OCI-LY7 (cell line): ENCODE measurements at regions not wholly inside any gene's neighbourhood (a gene's known extent, or its start where the extent isn't known, plus 50 kb on each side); places are given as distances from the start of the nearest gene placed in this dataset.

ENCODE experiments used
- BruUV-seq: library from RNA; stranded (reverse); fragments of 400-500 nt; replicated peaks from 2 replicates; lab custom pipeline; 2021; lab: Mats Ljungman, UMichigan
- CTCF ChIA-PET: fragments of 300-600 bp; sonication (Branson Sonifier 250); formaldehyde crosslinking; loops from one replicate; lab custom pipeline; 2022; ENCODE audit warnings: antibody characterized with exemption; ENCODE audit not compliant: unreplicated experiment; lab: Charles Lee
- POLR2A ChIA-PET: fragments of 300-600 bp; sonication (Branson Sonifier 250); formaldehyde crosslinking; loops from one replicate; lab custom pipeline; 2022; ENCODE audit warnings: antibody characterized with exemption; lab: Charles Lee
- DNase-seq: peaks from one replicate; pipeline ENCODE4 v3.0.0-alpha.2; 2015; ENCODE audit warnings: low spot score
- H2AFZ ChIP-seq: fragments of 200-600 bp; sonication (generic), shearing (Covaris generic); 2 replicates; pipeline ENCODE4 v1.6.1; 2014; ENCODE audit warnings: mild to moderate bottlenecking, antibody characterized with exemption, low read length, moderate library complexity
- H3K27ac ChIP-seq: fragments of 200-600 bp; sonication (generic); 2 replicates; pipeline ENCODE4 v1.5.1; 2014; ENCODE audit warnings: mixed run types, low read depth, mild to moderate bottlenecking, moderate library complexity, low read length, inconsistent platforms; ENCODE audit not compliant: poor library complexity, severe bottlenecking
- H3K36me3 ChIP-seq: fragments of 200-600 bp; sonication (generic); 2 replicates; pipeline ENCODE4 v1.6.1; 2014; ENCODE audit warnings: mild to moderate bottlenecking, antibody characterized with exemption, low read length, moderate library complexity, mixed read lengths; ENCODE audit not compliant: insufficient read depth
- H3K4me1 ChIP-seq: fragments of 200-600 bp; sonication (generic); 2 replicates; pipeline ENCODE4 v1.5.1; 2014; ENCODE audit warnings: mild to moderate bottlenecking, low read length; ENCODE audit not compliant: insufficient read depth, poor library complexity, severe bottlenecking
- H3K4me2 ChIP-seq: fragments of 200-600 bp; sonication (generic); 2 replicates; pipeline ENCODE4 v1.6.1; 2014; ENCODE audit warnings: mild to moderate bottlenecking, low read length
- H3K4me3 ChIP-seq: fragments of 200-600 bp; sonication (generic); 2 replicates; pipeline ENCODE4 v1.5.1; 2014; ENCODE audit warnings: mild to moderate bottlenecking, low read depth, low read length; ENCODE audit not compliant: poor library complexity, severe bottlenecking
- H3K79me2 ChIP-seq: fragments of 200-600 bp; sonication (generic); 2 replicates; pipeline ENCODE4 v1.6.1; 2016; ENCODE audit warnings: low read depth, mild to moderate bottlenecking, low read length, moderate library complexity, mixed read lengths; ENCODE audit not compliant: insufficient read depth
- H3K9me2 ChIP-seq: fragments of 200-600 bp; sonication (generic); 2 replicates; pipeline ENCODE4 v1.6.1; 2016; ENCODE audit warnings: mild to moderate bottlenecking, low read length, mixed read lengths; ENCODE audit not compliant: insufficient read depth
- H3K9me3 ChIP-seq: fragments of 200-600 bp; sonication (generic); 2 replicates; pipeline ENCODE4 v1.6.1; 2014; ENCODE audit warnings: mild to moderate bottlenecking, mixed run types, low read length, mixed read lengths
- H4K20me1 ChIP-seq: fragments of 200-600 bp; sonication (generic); 2 replicates; pipeline ENCODE4 v1.6.1; 2014; ENCODE audit warnings: mild to moderate bottlenecking, antibody characterized with exemption, low read length, moderate library complexity, mixed read lengths; ENCODE audit not compliant: insufficient read depth
- EZH2phosphoT487 ChIP-seq: fragments of 200-600 bp; sonication (generic); IDR thresholded peaks from 2 replicates; pipeline ENCODE4 v1.6.1; 2018; ENCODE audit warnings: low read depth, borderline replicate concordance, mild to moderate bottlenecking, mixed run types, antibody characterized with exemption, low read length, moderate library complexity, mixed read lengths
- intact Hi-C: fragments of 100-400 bp; cut with micrococcal nuclease; formaldehyde crosslinking; loops from one replicate; pipeline ENCODE4 v1.10.0; 2022; ENCODE audit not compliant: unreplicated experiment
- TF ChIP-seq, protein P1 (sequence below): fragments of 200-600 bp; sonication (generic); conservative IDR thresholded peaks from 2 replicates; pipeline ENCODE4 v1.5.1; 2014; ENCODE audit warnings: mild to moderate bottlenecking, antibody characterized with exemption, low read length, moderate library complexity, mixed read lengths

GRCh38 chr2:129459881-129460280, 519.6 kb upstream of the RAB6C start:
- no peak for DNase-seq

DNA sequence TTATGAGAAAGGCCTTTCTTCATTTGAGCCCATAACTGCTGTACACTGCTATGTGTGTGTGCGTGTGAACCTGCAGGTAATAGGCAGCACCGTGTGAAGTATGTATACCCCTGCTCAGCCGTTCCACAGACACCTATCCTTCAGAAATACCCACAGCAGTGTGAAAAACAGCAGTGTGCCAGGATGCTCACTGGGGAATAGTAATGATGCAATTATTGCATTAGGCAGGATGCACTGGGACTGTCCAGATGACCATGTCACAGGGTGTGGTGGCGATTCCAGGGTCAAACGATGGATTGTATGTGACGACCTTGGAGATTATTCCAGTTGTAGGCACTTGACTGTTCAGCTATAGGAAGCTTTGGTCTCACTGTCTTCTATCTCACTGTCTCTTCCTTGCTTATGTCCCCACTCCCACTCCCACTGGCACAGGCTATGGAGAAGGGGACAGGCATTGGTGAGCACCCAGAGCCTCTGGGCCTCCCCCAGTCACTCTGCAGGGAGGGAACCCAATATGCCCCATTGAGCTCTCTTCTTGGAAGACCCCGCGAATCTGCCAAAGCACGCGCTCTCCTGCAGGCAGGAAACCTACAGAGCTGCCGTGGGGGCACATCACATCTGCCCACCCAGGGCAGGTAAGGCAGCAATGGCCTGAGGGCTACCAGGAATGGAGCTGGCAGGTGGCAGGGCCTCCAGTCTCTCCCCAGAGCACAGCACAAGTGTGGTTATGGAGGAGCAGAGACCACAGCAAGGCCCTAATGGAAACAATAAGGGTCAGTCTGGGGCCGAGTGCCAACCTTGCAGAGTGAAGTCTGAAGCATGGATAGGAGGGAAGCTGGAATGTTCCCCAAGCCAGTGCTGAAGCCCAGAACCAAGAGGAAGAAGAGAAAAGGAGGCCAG, 518.9 kb upstream of the RAB6C start:
- Histone ChIP-seq H3K79me2 (no peaks in the 10 kb centered on the region), H3K36me3 (no peaks in the 10 kb centered on the region), H3K4me1 (no peaks in the 10 kb centered on the region), H3K27ac (no peak overlapping the region), H3K4me2 (no peak overlapping the region), H3K4me3 (no peak overlapping the region), H2AFZ (no peak overlapping the region), H3K9me2 (no peaks in the 10 kb centered on the region), H3K9me3 (no peaks in the 10 kb centered on the region), H4K20me1 (no peaks in the 10 kb centered on the region)
- ChIA-PET POLR2A (no interaction called here), CTCF (no interaction called here)
- intact Hi-C loops = no loop called here
- TF ChIP-seq, protein P1, sequence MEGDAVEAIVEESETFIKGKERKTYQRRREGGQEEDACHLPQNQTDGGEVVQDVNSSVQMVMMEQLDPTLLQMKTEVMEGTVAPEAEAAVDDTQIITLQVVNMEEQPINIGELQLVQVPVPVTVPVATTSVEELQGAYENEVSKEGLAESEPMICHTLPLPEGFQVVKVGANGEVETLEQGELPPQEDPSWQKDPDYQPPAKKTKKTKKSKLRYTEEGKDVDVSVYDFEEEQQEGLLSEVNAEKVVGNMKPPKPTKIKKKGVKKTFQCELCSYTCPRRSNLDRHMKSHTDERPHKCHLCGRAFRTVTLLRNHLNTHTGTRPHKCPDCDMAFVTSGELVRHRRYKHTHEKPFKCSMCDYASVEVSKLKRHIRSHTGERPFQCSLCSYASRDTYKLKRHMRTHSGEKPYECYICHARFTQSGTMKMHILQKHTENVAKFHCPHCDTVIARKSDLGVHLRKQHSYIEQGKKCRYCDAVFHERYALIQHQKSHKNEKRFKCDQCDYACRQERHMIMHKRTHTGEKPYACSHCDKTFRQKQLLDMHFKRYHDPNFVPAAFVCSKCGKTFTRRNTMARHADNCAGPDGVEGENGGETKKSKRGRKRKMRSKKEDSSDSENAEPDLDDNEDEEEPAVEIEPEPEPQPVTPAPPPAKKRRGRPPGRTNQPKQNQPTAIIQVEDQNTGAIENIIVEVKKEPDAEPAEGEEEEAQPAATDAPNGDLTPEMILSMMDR = no peak
- no peak for TF ChIP-seq EZH2phosphoT487
- BruUV-seq = no TSS peak
- no peak for DNase-seq

More at GRCh38 chr2:129459881-129460280, 519.6 kb upstream of the RAB6C start:
- intact Hi-C loops = no loop called here
- Histone ChIP-seq H2AFZ (no peak overlapping the region), H3K27ac (no peak overlapping the region), H3K4me3 (no peak overlapping the region), H3K79me2 (no peaks in the 10 kb centered on the region), H3K4me1 (no peaks in the 10 kb centered on the region), H3K4me2 (no peak overlapping the region), H3K9me3 (no peaks in the 10 kb centered on the region), H3K36me3 (no peaks in the 10 kb centered on the region), H4K20me1 (no peaks in the 10 kb centered on the region), H3K9me2 (no peaks in the 10 kb centered on the region)
- TF ChIP-seq, protein P1 = no peak
- TF ChIP-seq EZH2phosphoT487 = no peak
- ChIA-PET CTCF (no interaction called here), POLR2A (no interaction called here)
- BruUV-seq = no TSS peak

DNA sequence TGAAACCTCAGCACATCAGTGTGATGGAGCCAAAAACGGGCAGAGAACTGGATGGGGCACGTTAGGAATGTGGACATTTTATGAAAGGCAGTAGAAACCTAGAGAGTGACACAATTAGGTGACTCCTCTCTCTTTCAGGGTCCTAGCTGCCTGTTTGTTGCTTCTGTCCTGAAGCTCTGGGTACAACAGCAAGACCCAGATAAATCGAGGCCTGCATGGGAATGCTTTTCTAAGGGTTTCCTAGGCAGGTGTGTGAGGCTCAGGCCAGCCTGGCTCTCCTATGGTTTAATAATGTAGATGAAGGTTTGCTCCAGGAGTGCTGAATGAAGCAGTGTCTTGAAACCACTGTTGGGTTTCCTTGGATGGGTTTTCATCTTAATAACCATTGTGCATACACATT, 517.1 kb upstream of the RAB6C start:
- no peak for DNase-seq
- Histone ChIP-seq H3K4me3 (no peak overlapping the region), H3K4me1 (no peaks in the 10 kb centered on the region), H3K9me3 (no peaks in the 10 kb centered on the region), H4K20me1 (no peaks in the 10 kb centered on the region), H3K9me2 (no peaks in the 10 kb centered on the region), H3K4me2 (no peak overlapping the region), H3K27ac (no peak overlapping the region), H3K79me2 (no peaks in the 10 kb centered on the region), H3K36me3 (no peaks in the 10 kb centered on the region), H2AFZ (no peak overlapping the region)
- no TSS peak for BruUV-seq
- ChIA-PET CTCF (no interaction called here), POLR2A (no interaction called here)
- TF ChIP-seq, protein P1 = no peak
- TF ChIP-seq EZH2phosphoT487 = no peak
- intact Hi-C loops = no loop called here
